ENCODE measurements at regions not wholly inside any gene's neighbourhood (a gene's known extent, or its start where the extent isn't known, plus 50 kb on each side); places are given as distances from the start of the nearest gene placed in this dataset.

DNA sequence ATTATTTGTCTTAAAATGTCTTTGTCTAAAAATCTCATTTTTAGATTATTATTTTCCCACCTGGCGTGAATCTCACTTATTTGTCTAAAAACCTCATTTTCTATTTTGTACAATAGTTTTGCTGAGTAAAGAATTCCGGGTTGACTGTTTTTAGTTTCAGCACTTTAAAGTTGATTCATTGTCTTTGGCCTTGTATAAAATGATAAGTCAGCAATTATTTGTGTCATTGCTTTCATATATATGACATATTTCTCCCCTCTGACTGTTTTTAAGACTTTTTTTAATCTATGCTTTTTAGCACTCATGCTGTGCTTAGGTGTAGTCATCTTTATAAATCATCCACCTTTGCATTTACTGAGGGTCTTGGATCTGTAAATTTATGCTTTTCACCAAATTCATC, 92.1 kb upstream of the DOK6 start:
- no peak for TF ChIP-seq CTCF (conservative IDR thresholded peaks at IDR 0.05 in 1 of 2, IDR thresholded peaks at IDR 0.05 in 1 of 2; ENCODE audit: low read depth in 1 of 2, low read length in 2 of 2)
- TF ChIP-seq EZH2 (IDR thresholded peaks at IDR 0.05; ENCODE audit: low read length, missing control alignments) = no peak

Data from fibroblast of lung (primary cell).